Transverse colon (tissue), 4 donors: ENCODE measurements at regions not wholly inside any gene's neighbourhood (a gene's known extent, or its start where the extent isn't known, plus 50 kb on each side); places are given as distances from the start of the nearest gene placed in this dataset.

Experiments
- DNase-seq: peaks from one replicate; pipeline ENCODE4 v3.0.0-alpha.2; 2019
- H3K27ac ChIP-seq, 4 donors: fragments of 200-600 bp; sonication (generic); 2 replicates each; pipeline ENCODE4 v1.5.1; 2016 to 2018; ENCODE audit warnings: inconsistent platforms in 4 of 4
- H3K27me3 ChIP-seq: fragments of 200-600 bp; sonication (generic); 2 replicates; pipeline ENCODE4 v1.5.1; 2017; ENCODE audit warnings: inconsistent platforms
- H3K36me3 ChIP-seq, 4 donors: fragments of 200-600 bp; sonication (generic); 2 replicates each; pipeline ENCODE4 v1.5.1; 2017 to 2019; ENCODE audit warnings: inconsistent platforms in 4 of 4
- H3K4me1 ChIP-seq, 4 donors: fragments of 200-600 bp; sonication (generic); 2 replicates each; pipeline ENCODE4 v1.5.1; 2017 to 2020; ENCODE audit warnings: inconsistent platforms in 4 of 4
- H3K4me3 ChIP-seq, 4 donors: fragments of 200-600 bp; sonication (generic); 1 replicate in 1 of 4; 2 replicates in 3 of 4; pipeline versions ENCODE4 v1.5.1 to v1.6.1; 2017 to 2019; ENCODE audit warnings: inconsistent platforms in 4 of 4
- H3K9me3 ChIP-seq, 2 donors: fragments of 200-600 bp; sonication (generic); 2 replicates each; pipeline ENCODE4 v1.5.1; 2017 to 2019; ENCODE audit warnings: inconsistent platforms in 2 of 2
- EP300 ChIP-seq: sonication (generic); formaldehyde crosslinking; IDR thresholded peaks from one replicate; pipeline ENCODE4 v1.6.1; 2017; ENCODE audit warnings: antibody characterized with exemption, low read depth
- POLR2A ChIP-seq: fragments of 450-650 bp; IDR thresholded peaks from one replicate; pipeline ENCODE4 v1.6.1; 2016; ENCODE audit warnings: antibody characterized with exemption, mild to moderate bottlenecking, moderate library complexity
- POLR2AphosphoS5 ChIP-seq, 3 donors: sonication (generic); formaldehyde crosslinking; IDR thresholded peaks; one replicate each; pipeline ENCODE4 v1.6.1; 2016; ENCODE audit warnings: antibody characterized with exemption in 3 of 3
- WGBS, 2 donors: methylation state at CpG; one replicate each; pipeline ENCODE4 v1.1.5; 2018; ENCODE audit warnings: low coverage in 1 of 2; 5-methylcytosine and 5-hydroxymethylcytosine counted together
- in situ Hi-C, 4 donors: fragments of 200-750 bp; cut with MboI; loops; one replicate each; pipeline versions ENCODE4 v1.15.0 to v1.15.1; 2017; ENCODE audit warnings: low sequenced_read_pairs in 3 of 4, low pct_ligation_motif_present in 1 of 4, low pct_unique_long_range_greater_than_20kb in 1 of 4
- intact Hi-C: fragments of 100-400 bp; cut with DNase I; formaldehyde crosslinking; loops from one replicate; pipeline ENCODE4 v1.15.1; 2023; ENCODE audit warnings: low total_unique reads
- TF ChIP-seq, protein P1 (sequence below), 5 experiments: fragments of 200-600 bp in 3 of 5; fragments of 450-650 bp in 2 of 5; sonication (generic) in 3 of 5; IDR thresholded peaks; 1 replicate in 2 of 5; 2 replicates in 3 of 5; pipeline ENCODE4 v1.5.1; 2016 to 2017; ENCODE audit warnings: antibody characterized with exemption in 5 of 5, inconsistent platforms in 3 of 5, mild to moderate bottlenecking in 2 of 5, moderate library complexity in 1 of 5

DNA sequence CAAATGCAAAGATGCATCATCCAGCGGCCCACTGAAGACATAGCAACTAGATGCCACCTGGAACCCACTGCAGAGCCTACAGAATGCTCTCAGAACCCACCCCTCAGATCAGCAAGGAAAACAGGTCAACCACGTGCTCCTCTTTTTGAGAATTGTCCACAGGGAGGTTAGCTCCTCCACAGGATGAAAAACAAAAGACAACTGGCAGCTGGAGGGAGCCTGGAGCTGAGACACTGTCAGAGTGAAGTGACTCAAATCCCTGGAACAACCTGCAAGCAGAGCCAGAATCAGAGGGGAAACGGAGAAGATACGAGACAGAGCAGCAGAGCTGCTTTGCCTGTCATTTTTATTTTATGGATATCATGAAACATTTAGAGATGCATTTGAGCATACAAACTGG lies 277.6 kb downstream of the GASK1B start:
- Histone ChIP-seq H3K4me3 (no peak overlapping the region), H3K36me3 (no peaks in the 10 kb centered on the region), H3K4me1 (no peaks in the 10 kb centered on the region), H3K27ac (no peak overlapping the region), H3K9me3 (no peaks in the 10 kb centered on the region), H3K27me3 (no peaks in the 10 kb centered on the region)
- TF ChIP-seq POLR2AphosphoS5 (IDR thresholded peaks at IDR 0.05) (no peak), POLR2A (no peak), EP300 (no peak)
- TF ChIP-seq, protein P1, sequence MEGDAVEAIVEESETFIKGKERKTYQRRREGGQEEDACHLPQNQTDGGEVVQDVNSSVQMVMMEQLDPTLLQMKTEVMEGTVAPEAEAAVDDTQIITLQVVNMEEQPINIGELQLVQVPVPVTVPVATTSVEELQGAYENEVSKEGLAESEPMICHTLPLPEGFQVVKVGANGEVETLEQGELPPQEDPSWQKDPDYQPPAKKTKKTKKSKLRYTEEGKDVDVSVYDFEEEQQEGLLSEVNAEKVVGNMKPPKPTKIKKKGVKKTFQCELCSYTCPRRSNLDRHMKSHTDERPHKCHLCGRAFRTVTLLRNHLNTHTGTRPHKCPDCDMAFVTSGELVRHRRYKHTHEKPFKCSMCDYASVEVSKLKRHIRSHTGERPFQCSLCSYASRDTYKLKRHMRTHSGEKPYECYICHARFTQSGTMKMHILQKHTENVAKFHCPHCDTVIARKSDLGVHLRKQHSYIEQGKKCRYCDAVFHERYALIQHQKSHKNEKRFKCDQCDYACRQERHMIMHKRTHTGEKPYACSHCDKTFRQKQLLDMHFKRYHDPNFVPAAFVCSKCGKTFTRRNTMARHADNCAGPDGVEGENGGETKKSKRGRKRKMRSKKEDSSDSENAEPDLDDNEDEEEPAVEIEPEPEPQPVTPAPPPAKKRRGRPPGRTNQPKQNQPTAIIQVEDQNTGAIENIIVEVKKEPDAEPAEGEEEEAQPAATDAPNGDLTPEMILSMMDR (IDR thresholded peaks at IDR 0.05) = no peak
- no peak for DNase-seq
- in situ Hi-C loops = no loop called here
- WGBS, 2 donors = 69 to 75% methylated on average over 4 of the region's 4 CpGs
- intact Hi-C loops = no loop called here

- H3K9me3 ChIP-seq = no peaks in the 10 kb centered on the region
- DNase-seq = no peak
- no peaks in the 10 kb centered on the region for H3K36me3 ChIP-seq
- TF ChIP-seq EP300 = no peak
- TF ChIP-seq, protein P1 (IDR thresholded peaks at IDR 0.05) = no peak
- TF ChIP-seq POLR2A = no peak
- no peak for TF ChIP-seq POLR2AphosphoS5 (IDR thresholded peaks at IDR 0.05)
- H3K4me1 ChIP-seq = no peaks in the 10 kb centered on the region
- no peak overlapping the region for H3K4me3 ChIP-seq
- no peaks in the 10 kb centered on the region for H3K27me3 ChIP-seq
- intact Hi-C loops = no loop called here
- H3K27ac ChIP-seq = no peak overlapping the region
- WGBS, 2 donors = 87 to 92% methylated on average over 2 of the region's 2 CpGs
- in situ Hi-C loops = no loop called here
Measured at GRCh38 chr4:157889788-157890187, 283.0 kb downstream of the GASK1B start.

GRCh38 chr4:157888281-157888680 lies 284.5 kb downstream of the GASK1B start:
- Histone ChIP-seq H3K4me3 (no peak overlapping the region), H3K27me3 (no peaks in the 10 kb centered on the region), H3K9me3 (no peaks in the 10 kb centered on the region), H3K27ac (no peak overlapping the region), H3K4me1 (no peaks in the 10 kb centered on the region), H3K36me3 (no peaks in the 10 kb centered on the region)
- in situ Hi-C loops (no loop called here), intact Hi-C loops (no loop called here)
- WGBS, 2 donors = 80% methylated on average over 4 of the region's 4 CpGs; no CpG with 5 or more reads in 1 of the 2 donors
- TF ChIP-seq EP300 (no peak), POLR2A (no peak), POLR2AphosphoS5 (IDR thresholded peaks at IDR 0.05) (no peak)
- TF ChIP-seq, protein P1 (IDR thresholded peaks at IDR 0.05) = no peak
- no peak for DNase-seq

DNA sequence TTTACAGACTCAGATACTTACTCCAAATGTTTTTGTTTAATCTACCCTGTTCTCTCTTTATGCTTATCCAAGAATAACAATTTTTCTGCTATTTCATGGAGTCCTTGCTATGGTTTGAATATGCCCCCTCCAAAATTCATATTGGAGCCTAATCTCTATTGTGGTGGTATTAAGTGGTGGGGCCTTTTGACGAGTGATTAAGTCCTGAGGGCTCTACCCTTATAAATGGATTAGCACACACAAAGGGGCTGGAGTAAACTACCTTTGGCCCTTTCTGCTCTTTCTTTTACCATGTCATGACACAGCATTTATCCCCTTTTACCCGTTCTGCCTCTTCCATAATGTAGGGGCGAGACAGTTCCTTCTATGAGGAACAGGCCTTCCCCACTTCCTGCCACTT lies 285.5 kb downstream of the GASK1B start:
- Histone ChIP-seq H3K27ac (no peak overlapping the region), H3K36me3 (no peaks in the 10 kb centered on the region), H3K4me1 (no peaks in the 10 kb centered on the region), H3K9me3 (no peaks in the 10 kb centered on the region), H3K27me3 (no peaks in the 10 kb centered on the region), H3K4me3 (no peak overlapping the region)
- TF ChIP-seq, protein P1 (IDR thresholded peaks at IDR 0.05) = no peak
- no peak for TF ChIP-seq EP300
- no peak for TF ChIP-seq POLR2AphosphoS5 (IDR thresholded peaks at IDR 0.05)
- TF ChIP-seq POLR2A = no peak
- WGBS, 2 donors = 71 to 79% methylated on average over 3 of the region's 3 CpGs
- DNase-seq = no peak
- in situ Hi-C loops = no loop called here
- intact Hi-C loops = no loop called here
